ENCODE measurements at regions not wholly inside any gene's neighbourhood (a gene's known extent, or its start where the extent isn't known, plus 50 kb on each side); places are given as distances from the start of the nearest gene placed in this dataset.

- TF ChIP-seq CTCF (IDR thresholded peaks at IDR 0.05; ENCODE audit: poor library complexity), result no peak
- no peak for TF ChIP-seq EZH2 (IDR thresholded peaks at IDR 0.05; ENCODE audit: borderline replicate concordance)
These were observed 167.4 kb upstream of the MPPED2 start for GRCh38 chr11:30753504-30753903.

Measured in hepatocyte (in vitro differentiated cells).